T-helper 2 cell treated with Interferon-gamma antibody and Interleukin-4, amounts not matched to agents 5 μg/mL and 100 μg/mL, for 36 hours (primary cell): ENCODE measurements at regions not wholly inside any gene's neighbourhood (a gene's known extent, or its start where the extent isn't known, plus 50 kb on each side); places are given as distances from the start of the nearest gene placed in this dataset.
"Not testable (repeated sequence)": the region's sequence is repeated elsewhere in the genome, so short reads cannot be mapped to it uniquely, and the experiment has no call there.

Experiments
- DNase-seq: peaks from one replicate; pipeline ENCODE4 v3.0.0; 2021; ENCODE audit warnings: low spot score
- H3K27ac Mint-ChIP-seq: one replicate; pipeline ENCODE4 v1.8.0; 2021; ENCODE audit warnings: mild to moderate bottlenecking, mixed read lengths
- H3K27me3 Mint-ChIP-seq: one replicate; pipeline ENCODE4 v1.8.0; 2021; ENCODE audit warnings: low read depth, mixed read lengths
- H3K36me3 Mint-ChIP-seq: one replicate; pipeline ENCODE4 v1.8.0; 2021; ENCODE audit warnings: low read depth, mixed read lengths
- H3K4me1 Mint-ChIP-seq: one replicate; pipeline ENCODE4 v1.8.0; 2021; ENCODE audit warnings: low read depth, mixed read lengths
- H3K4me3 Mint-ChIP-seq: one replicate; pipeline ENCODE4 v1.8.0; 2022; ENCODE audit warnings: mild to moderate bottlenecking, moderate library complexity, mixed read lengths
- H3K9me3 Mint-ChIP-seq: one replicate; pipeline ENCODE4 v1.8.0; 2021; ENCODE audit warnings: mixed read lengths

GRCh38 chr18:30870466-30870865 lies 172.1 kb downstream of the DSC3 start:
- Mint-ChIP-seq H3K27me3 (no peaks in the 10 kb centered on the region), H3K36me3 (no peaks in the 10 kb centered on the region), H3K27ac (no peak overlapping the region), H3K9me3 (peaks cover 18% of the 10 kb centered on the region), H3K4me3 (no peak overlapping the region), H3K4me1 (no peaks in the 10 kb centered on the region)
- DNase-seq: no peak

- Mint-ChIP-seq H3K4me1 (no peaks in the 10 kb centered on the region), H3K4me3 (no peak overlapping the region), H3K27ac (no peak overlapping the region), H3K36me3 (no peaks in the 10 kb centered on the region), H3K9me3 (peaks cover 17% of the 10 kb centered on the region), H3K27me3 (no peaks in the 10 kb centered on the region)
- DNase-seq: no peak
Observed at GRCh38 chr18:30862900-30863299, 179.6 kb downstream of the DSC3 start.

DNA sequence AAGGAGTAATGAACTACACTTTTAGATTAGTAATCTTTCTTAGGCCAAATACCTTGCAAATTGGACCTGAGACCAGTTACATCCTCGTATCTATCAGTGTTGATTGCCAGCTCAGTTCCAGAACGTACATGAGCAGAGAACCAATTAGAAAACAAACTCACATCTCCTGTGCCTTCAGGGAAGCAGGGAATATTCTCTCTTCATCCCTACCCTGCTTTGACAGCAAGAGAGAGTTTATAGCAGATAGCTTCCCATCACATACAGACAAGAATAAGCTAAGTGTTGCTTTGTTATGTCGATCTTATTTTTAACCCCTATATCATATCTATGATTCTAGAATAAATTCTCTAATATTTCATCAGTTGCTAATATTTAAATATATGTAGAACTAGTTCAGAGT lies 181.8 kb downstream of the DSC3 start:
- Mint-ChIP-seq H3K36me3 (no peaks in the 10 kb centered on the region), H3K4me1 (no peaks in the 10 kb centered on the region), H3K9me3 (peaks cover 12% of the 10 kb centered on the region), H3K27me3 (no peaks in the 10 kb centered on the region), H3K4me3 (no peak overlapping the region), H3K27ac (no peak overlapping the region)
- DNase-seq: no peak

DNA sequence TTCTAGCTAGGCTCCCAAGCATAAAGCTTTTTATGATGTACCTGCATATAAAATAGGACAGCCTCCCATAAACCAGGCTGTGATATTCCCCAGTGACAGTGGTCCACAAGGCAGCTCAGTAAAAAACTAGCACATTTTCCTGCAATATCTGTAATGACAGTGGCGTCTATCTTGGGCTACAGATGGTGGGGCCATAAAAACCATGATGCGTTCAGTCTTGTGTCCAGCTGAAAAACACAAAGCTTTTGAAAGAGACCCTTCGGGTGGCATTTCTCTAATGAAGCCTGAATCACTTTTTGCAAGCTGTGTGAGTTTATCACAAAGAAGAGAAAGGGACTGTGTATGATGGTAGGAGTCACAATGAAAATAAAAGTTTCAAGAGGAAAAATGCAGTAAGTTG lies 183.5 kb downstream of the DSC3 start:
- H3K4me1 Mint-ChIP-seq: no peaks in the 10 kb centered on the region
- H3K27ac Mint-ChIP-seq: no peak overlapping the region
- no peaks in the 10 kb centered on the region for H3K27me3 Mint-ChIP-seq
- no peak overlapping the region for H3K4me3 Mint-ChIP-seq
- no peak for DNase-seq
- H3K36me3 Mint-ChIP-seq: no peaks in the 10 kb centered on the region
- H3K9me3 Mint-ChIP-seq: peaks cover 12% of the 10 kb centered on the region

DNA sequence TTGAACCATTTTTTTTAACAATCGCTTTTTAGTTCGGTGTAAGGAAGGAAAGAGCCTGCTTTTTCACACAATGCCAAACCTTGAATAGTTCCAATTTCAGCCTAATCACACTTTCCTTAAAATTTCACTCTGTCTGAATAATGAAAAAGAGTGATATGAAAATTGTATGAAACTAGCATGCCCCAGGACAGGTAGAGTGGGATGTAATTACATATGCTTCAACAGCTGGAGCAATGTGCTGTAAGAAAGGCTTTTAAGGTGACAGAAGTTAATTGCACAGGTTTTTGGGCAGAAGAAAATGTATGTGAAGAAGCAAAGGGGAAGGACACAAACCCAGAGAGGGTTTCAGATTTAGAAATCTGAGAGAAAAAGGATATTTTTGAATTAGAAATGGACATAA lies 184.0 kb downstream of the DSC3 start:
- no peak overlapping the region for H3K4me3 Mint-ChIP-seq
- peaks cover 12% of the 10 kb centered on the region for H3K9me3 Mint-ChIP-seq
- H3K4me1 Mint-ChIP-seq: no peaks in the 10 kb centered on the region
- DNase-seq: no peak
- H3K27me3 Mint-ChIP-seq: no peaks in the 10 kb centered on the region
- no peaks in the 10 kb centered on the region for H3K36me3 Mint-ChIP-seq
- no peak overlapping the region for H3K27ac Mint-ChIP-seq

- Mint-ChIP-seq H3K4me3 (no peak overlapping the region), H3K36me3 (no peaks in the 10 kb centered on the region), H3K4me1 (no peaks in the 10 kb centered on the region), H3K27ac (no peak overlapping the region), H3K27me3 (no peaks in the 10 kb centered on the region), H3K9me3 (peaks cover 4% of the 10 kb centered on the region)
- DNase-seq: no peak
Observed at GRCh38 chr18:30855762-30856161, 186.8 kb downstream of the DSC3 start.

- Mint-ChIP-seq H3K4me3 (no peak overlapping the region), H3K27ac (no peak overlapping the region), H3K9me3 (peaks cover 10% of the 10 kb centered on the region), H3K4me1 (no peaks in the 10 kb centered on the region), H3K36me3 (no peaks in the 10 kb centered on the region), H3K27me3 (no peaks in the 10 kb centered on the region)
- no peak for DNase-seq
Observed at GRCh38 chr18:30852980-30853379, 189.6 kb downstream of the DSC3 start.

GRCh38 chr18:30852541-30852940 lies 190.0 kb downstream of the DSC3 start:
- no peak overlapping the region for H3K27ac Mint-ChIP-seq
- no peak for DNase-seq
- H3K4me3 Mint-ChIP-seq: no peak overlapping the region

DNA sequence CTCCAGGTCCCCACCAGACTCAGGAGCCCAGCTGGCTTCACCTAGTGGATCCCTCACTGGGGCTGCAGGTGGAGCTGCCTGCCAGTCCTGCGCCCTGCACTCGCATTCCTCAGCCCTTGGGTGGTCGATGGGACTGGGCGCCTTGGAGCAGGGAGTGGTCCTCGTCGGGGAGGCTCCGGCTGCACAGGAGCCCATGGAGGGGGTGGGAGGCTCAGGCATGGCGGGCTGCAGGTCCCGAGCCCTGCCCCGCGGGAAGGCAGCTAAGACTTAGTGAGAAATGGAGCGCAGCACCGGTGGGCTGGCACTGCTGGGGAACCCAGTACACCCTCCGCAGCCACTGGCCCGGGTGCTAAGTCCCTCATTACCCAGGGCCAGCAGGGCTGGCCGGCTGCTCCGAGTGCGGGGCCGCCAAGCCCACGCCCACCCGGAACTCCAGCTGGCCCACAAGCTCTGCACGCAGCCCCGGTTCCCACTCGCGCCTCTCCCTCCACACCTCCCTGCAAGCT lies 203.4 kb downstream of the DSC3 start:
- not testable (repeated sequence) for H3K4me1 Mint-ChIP-seq, H3K36me3 Mint-ChIP-seq, H3K4me3 Mint-ChIP-seq, H3K27ac Mint-ChIP-seq, DNase-seq, H3K27me3 Mint-ChIP-seq
- peaks cover 37% of the 10 kb centered on the region for H3K9me3 Mint-ChIP-seq

More at GRCh38 chr18:30852541-30852940, 190.0 kb downstream of the DSC3 start:
- H3K4me1 Mint-ChIP-seq: no peaks in the 10 kb centered on the region
- no peaks in the 10 kb centered on the region for H3K36me3 Mint-ChIP-seq
- H3K9me3 Mint-ChIP-seq: peaks cover 12% of the 10 kb centered on the region
- no peaks in the 10 kb centered on the region for H3K27me3 Mint-ChIP-seq

DNA sequence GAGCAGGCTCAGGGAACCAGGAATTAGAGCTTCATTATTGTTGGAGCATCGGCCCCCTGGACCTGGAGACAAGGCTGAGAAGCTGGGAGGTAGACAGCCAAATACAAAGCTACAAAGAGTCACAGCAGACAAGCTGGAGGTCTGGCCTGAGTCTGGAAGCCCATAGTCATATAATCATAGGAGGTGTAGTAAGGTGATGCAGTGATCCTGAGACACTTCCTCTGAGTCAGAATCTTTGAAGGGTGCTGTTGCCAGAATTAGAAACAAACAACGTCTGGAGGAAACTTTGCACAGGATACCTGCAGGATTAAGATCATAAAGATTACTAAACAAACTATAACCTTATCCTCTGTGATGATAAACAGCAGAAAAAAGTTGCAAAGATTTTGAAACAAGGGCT lies 213.8 kb downstream of the DSC3 start:
- no peak overlapping the region for H3K4me3 Mint-ChIP-seq
- H3K36me3 Mint-ChIP-seq: no peaks in the 10 kb centered on the region
- no peak overlapping the region for H3K27ac Mint-ChIP-seq
- DNase-seq: no peak
- no peaks in the 10 kb centered on the region for H3K27me3 Mint-ChIP-seq
- no peaks in the 10 kb centered on the region for H3K4me1 Mint-ChIP-seq
- peaks cover 37% of the 10 kb centered on the region for H3K9me3 Mint-ChIP-seq

- no peak overlapping the region for H3K27ac Mint-ChIP-seq
- DNase-seq: no peak
- no peaks in the 10 kb centered on the region for H3K4me1 Mint-ChIP-seq
- H3K4me3 Mint-ChIP-seq: no peak overlapping the region
- H3K9me3 Mint-ChIP-seq: peaks cover 48% of the 10 kb centered on the region
- no peaks in the 10 kb centered on the region for H3K27me3 Mint-ChIP-seq
- H3K36me3 Mint-ChIP-seq: no peaks in the 10 kb centered on the region
Observed at GRCh38 chr18:30819619-30820018, 222.9 kb downstream of the DSC3 start.

GRCh38 chr18:30814446-30814845 lies 228.1 kb downstream of the DSC3 start:
- H3K4me1 Mint-ChIP-seq: no peaks in the 10 kb centered on the region
- DNase-seq: no peak
- no peak overlapping the region for H3K27ac Mint-ChIP-seq
- H3K9me3 Mint-ChIP-seq: peaks cover 45% of the 10 kb centered on the region
- H3K4me3 Mint-ChIP-seq: no peak overlapping the region
- no peaks in the 10 kb centered on the region for H3K27me3 Mint-ChIP-seq
- H3K36me3 Mint-ChIP-seq: no peaks in the 10 kb centered on the region

DNA sequence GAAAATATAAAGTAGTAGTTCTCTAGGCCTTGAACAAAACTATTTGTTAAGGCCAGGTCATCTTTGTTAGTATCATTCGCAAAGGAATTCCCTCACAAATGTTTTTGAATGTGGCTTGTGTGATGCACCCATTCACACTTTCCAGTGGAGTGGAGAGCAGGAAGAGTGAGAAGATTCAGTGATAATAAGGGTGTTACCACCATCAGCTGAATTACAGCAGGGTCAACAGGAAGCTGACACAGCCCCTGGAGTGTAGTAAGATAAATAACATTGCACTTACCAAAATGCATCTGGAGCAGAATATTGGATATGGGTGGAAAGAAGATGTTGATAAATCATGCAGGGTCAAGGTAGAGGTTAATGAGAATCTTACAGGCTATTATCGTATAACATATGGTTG lies 231.0 kb downstream of the DSC3 start:
- H3K27me3 Mint-ChIP-seq: no peaks in the 10 kb centered on the region
- no peaks in the 10 kb centered on the region for H3K36me3 Mint-ChIP-seq
- H3K9me3 Mint-ChIP-seq: peaks cover 19% of the 10 kb centered on the region
- no peaks in the 10 kb centered on the region for H3K4me1 Mint-ChIP-seq
- DNase-seq: no peak
- H3K27ac Mint-ChIP-seq: no peak overlapping the region
- no peak overlapping the region for H3K4me3 Mint-ChIP-seq

DNA sequence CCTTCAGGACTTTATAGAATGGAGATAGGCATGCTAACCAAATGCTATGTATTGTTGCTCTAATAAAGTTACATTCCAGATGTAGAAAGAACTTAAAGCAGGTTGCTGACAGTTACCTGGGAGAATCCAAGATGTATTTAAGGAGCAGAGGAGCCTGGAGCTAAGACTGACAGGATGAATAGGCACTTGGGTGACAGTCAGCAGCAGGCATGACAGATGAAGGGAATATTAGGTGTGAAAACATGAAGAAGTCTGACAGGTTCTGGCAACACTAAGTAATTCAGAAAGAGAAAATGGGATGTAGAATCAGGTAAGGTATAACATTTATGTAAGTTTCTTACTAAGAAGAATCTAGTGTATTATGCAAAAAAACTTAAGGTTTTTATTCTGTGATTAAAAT lies 232.0 kb downstream of the DSC3 start:
- DNase-seq: no peak
- Mint-ChIP-seq H3K4me1 (no peaks in the 10 kb centered on the region), H3K27me3 (no peaks in the 10 kb centered on the region), H3K36me3 (no peaks in the 10 kb centered on the region), H3K27ac (no peak overlapping the region), H3K4me3 (no peak overlapping the region), H3K9me3 (peaks cover 13% of the 10 kb centered on the region)

DNA sequence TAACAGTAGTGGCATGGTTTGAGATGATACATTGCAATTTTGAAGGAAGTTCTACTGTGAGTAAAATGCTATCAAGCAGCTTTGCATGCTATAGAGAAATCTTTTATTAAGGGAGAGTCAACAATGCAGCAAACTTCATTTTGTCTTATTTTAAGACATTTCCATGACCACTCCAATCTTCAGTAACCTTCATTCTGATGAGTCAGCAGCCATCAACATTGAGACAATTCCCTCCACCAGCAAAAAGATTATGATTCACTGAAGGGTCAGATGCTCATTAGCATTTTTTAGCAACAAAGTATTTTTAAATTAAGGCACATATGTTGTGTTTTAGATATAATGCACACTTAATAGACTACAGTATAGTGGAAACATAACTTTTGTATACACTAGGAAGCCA lies 235.7 kb downstream of the DSC3 start:
- Mint-ChIP-seq H3K27me3 (no peaks in the 10 kb centered on the region), H3K36me3 (no peaks in the 10 kb centered on the region), H3K4me1 (no peaks in the 10 kb centered on the region), H3K9me3 (peaks cover 14% of the 10 kb centered on the region), H3K4me3 (no peak overlapping the region), H3K27ac (no peak overlapping the region)
- no peak for DNase-seq
